Mesendoderm (in vitro differentiated cells): ENCODE measurements at regions not wholly inside any gene's neighbourhood (a gene's known extent, or its start where the extent isn't known, plus 50 kb on each side); places are given as distances from the start of the nearest gene placed in this dataset.

Experiments
- DNase-seq: peaks from one replicate; pipeline ENCODE4 v3.0.0; 2013
- H2AK5ac ChIP-seq: 2 replicates; pipeline ENCODE4 v1.6.1; 2013; ENCODE audit warnings: low read length, inconsistent platforms
- H2BK120ac ChIP-seq: 2 replicates; pipeline ENCODE4 v1.6.1; 2013; ENCODE audit warnings: low read depth, mild to moderate bottlenecking, low read length, moderate library complexity, mixed read lengths
- H2BK15ac ChIP-seq: replicated peaks from 2 replicates; pipeline ENCODE4 v1.6.1; 2013; ENCODE audit warnings: low read depth, mild to moderate bottlenecking, moderate library complexity
- H2BK5ac ChIP-seq: 2 replicates; pipeline ENCODE4 v1.6.1; 2013; ENCODE audit warnings: low read length, inconsistent platforms
- H3K18ac ChIP-seq: 2 replicates; pipeline ENCODE4 v1.6.1; 2013; ENCODE audit warnings: mild to moderate bottlenecking, low read length, mixed read lengths
- H3K23ac ChIP-seq: one replicate; pipeline ENCODE4 v1.6.1; 2013; ENCODE audit warnings: low read length
- H3K27ac ChIP-seq: 2 replicates; pipeline ENCODE4 v1.5.1; 2013; ENCODE audit warnings: low read depth, mild to moderate bottlenecking, inconsistent platforms, low read length, moderate library complexity
- H3K27me3 ChIP-seq: 2 replicates; pipeline ENCODE4 v1.6.1; 2013; ENCODE audit warnings: low read length, control low read depth, mild to moderate bottlenecking, inconsistent platforms; ENCODE audit not compliant: insufficient read depth, poor library complexity
- H3K36me3 ChIP-seq: 2 replicates; pipeline ENCODE4 v1.6.1; 2013; ENCODE audit warnings: low read length, inconsistent platforms; ENCODE audit not compliant: control insufficient read depth, insufficient read depth
- H3K4ac ChIP-seq: one replicate; pipeline ENCODE4 v1.6.1; 2013; ENCODE audit warnings: low read depth, mild to moderate bottlenecking, low read length, moderate library complexity
- H3K4me1 ChIP-seq: 2 replicates; pipeline ENCODE4 v1.6.1; 2013; ENCODE audit warnings: low read depth, low read length, inconsistent platforms; ENCODE audit not compliant: control insufficient read depth
- H3K4me2 ChIP-seq: 2 replicates; pipeline ENCODE4 v1.6.1; 2013; ENCODE audit warnings: low read length
- H3K4me3 ChIP-seq: 2 replicates; pipeline ENCODE4 v1.5.1; 2013; ENCODE audit warnings: mild to moderate bottlenecking, low read length
- H3K56ac ChIP-seq: one replicate; pipeline ENCODE4 v1.6.1; 2013; ENCODE audit warnings: low read length
- H3K79me1 ChIP-seq: 2 replicates; pipeline ENCODE4 v1.6.1; 2013; ENCODE audit warnings: low read length, inconsistent platforms
- H3K79me2 ChIP-seq: 2 replicates; pipeline ENCODE4 v1.6.1; 2013; ENCODE audit warnings: mild to moderate bottlenecking, low read length; ENCODE audit not compliant: control insufficient read depth, insufficient read depth
- H3K9ac ChIP-seq: 2 replicates; pipeline ENCODE4 v1.6.1; 2013; ENCODE audit warnings: low read length, inconsistent platforms
- H4K5ac ChIP-seq: one replicate; pipeline ENCODE4 v1.6.1; 2013; ENCODE audit warnings: low read length
- H4K8ac ChIP-seq: one replicate; pipeline ENCODE4 v1.6.1; 2013; ENCODE audit warnings: low read depth, mild to moderate bottlenecking, control low read depth, low read length, moderate library complexity
- WGBS: extraction: QIAGEN DNeasy Blood & Tissue Kit; methylation state at CpG from one replicate; pipeline ENCODE4 v1.1.7; 2013; ENCODE audit warnings: low lambda C conversion rate, missing lambda C conversion rate; ENCODE audit not compliant: insufficient coverage; ENCODE audit errors: extremely low coverage; 5-methylcytosine and 5-hydroxymethylcytosine counted together

DNA sequence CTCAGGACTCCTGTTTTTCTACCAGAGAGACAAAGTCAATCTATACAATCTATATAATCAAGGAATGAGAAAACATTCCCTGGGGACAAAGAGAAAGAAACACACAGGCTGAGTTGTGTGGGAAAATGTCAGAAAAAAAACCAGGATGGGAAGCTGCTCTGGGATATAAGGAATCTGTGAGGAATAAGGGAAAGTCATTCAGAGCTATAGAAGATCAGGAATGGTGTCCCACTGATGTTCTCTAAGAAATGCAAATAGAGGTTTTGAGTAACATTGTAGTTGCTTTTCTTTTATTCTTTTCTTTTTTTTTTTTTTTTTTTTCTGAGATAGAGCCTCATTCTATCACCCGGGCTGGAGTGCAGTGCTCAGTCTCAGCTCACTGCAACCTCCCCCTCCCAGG, 605.9 kb upstream of the KLF4 start:
- no peak overlapping the region for H2BK120ac ChIP-seq
- H2BK5ac ChIP-seq, result no peak overlapping the region
- H4K5ac ChIP-seq, result no peak overlapping the region
- no peak overlapping the region for H3K27ac ChIP-seq
- no peaks in the 10 kb centered on the region for H3K27me3 ChIP-seq
- no peak overlapping the region for H3K56ac ChIP-seq
- H3K79me2 ChIP-seq, result no peaks in the 10 kb centered on the region
- no peak overlapping the region for H3K4ac ChIP-seq
- DNase-seq, result no peak
- no peak overlapping the region for H4K8ac ChIP-seq
- H3K4me1 ChIP-seq, result no peaks in the 10 kb centered on the region
- no peak overlapping the region for H3K18ac ChIP-seq
- no peaks in the 10 kb centered on the region for H3K36me3 ChIP-seq
- no peak overlapping the region for H2AK5ac ChIP-seq
- H3K9ac ChIP-seq, result no peak overlapping the region
- no peak overlapping the region for H2BK15ac ChIP-seq
- H3K79me1 ChIP-seq, result no peaks in the 10 kb centered on the region
- no peak overlapping the region for H3K23ac ChIP-seq
- WGBS, result no CpG with 5 or more reads among the region's 1 CpG
- no peak overlapping the region for H3K4me2 ChIP-seq
- H3K4me3 ChIP-seq, result no peak overlapping the region

DNA sequence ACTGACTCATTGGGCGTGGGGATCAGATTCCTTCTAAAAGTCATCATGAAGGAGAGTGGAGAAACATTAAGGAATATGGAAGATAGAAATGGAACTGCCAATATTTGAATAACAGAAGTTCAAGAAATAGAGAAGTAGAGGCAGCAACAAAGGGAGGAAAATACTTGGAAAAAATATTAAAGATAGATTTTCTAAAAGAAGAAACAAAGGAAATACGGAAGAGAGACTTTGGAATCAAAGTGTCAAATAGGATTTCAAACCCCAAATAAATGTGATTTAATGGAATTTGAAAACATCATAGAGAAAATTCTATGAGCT, 605.1 kb upstream of the KLF4 start:
- Histone ChIP-seq H3K18ac (no peak overlapping the region), H3K4me2 (no peak overlapping the region), H3K23ac (no peak overlapping the region), H3K4me3 (no peak overlapping the region), H3K36me3 (no peaks in the 10 kb centered on the region), H3K79me2 (no peaks in the 10 kb centered on the region), H3K27me3 (no peaks in the 10 kb centered on the region), H2AK5ac (no peak overlapping the region), H3K79me1 (no peaks in the 10 kb centered on the region), H2BK15ac (no peak overlapping the region), H4K5ac (no peak overlapping the region), H2BK120ac (no peak overlapping the region), H3K4ac (no peak overlapping the region), H3K27ac (no peak overlapping the region), H3K9ac (no peak overlapping the region), H4K8ac (no peak overlapping the region), H3K56ac (no peak overlapping the region), H3K4me1 (no peaks in the 10 kb centered on the region), H2BK5ac (no peak overlapping the region)
- WGBS, result no CpG with 5 or more reads among the region's 2 CpGs
- DNase-seq, result no peak

DNA sequence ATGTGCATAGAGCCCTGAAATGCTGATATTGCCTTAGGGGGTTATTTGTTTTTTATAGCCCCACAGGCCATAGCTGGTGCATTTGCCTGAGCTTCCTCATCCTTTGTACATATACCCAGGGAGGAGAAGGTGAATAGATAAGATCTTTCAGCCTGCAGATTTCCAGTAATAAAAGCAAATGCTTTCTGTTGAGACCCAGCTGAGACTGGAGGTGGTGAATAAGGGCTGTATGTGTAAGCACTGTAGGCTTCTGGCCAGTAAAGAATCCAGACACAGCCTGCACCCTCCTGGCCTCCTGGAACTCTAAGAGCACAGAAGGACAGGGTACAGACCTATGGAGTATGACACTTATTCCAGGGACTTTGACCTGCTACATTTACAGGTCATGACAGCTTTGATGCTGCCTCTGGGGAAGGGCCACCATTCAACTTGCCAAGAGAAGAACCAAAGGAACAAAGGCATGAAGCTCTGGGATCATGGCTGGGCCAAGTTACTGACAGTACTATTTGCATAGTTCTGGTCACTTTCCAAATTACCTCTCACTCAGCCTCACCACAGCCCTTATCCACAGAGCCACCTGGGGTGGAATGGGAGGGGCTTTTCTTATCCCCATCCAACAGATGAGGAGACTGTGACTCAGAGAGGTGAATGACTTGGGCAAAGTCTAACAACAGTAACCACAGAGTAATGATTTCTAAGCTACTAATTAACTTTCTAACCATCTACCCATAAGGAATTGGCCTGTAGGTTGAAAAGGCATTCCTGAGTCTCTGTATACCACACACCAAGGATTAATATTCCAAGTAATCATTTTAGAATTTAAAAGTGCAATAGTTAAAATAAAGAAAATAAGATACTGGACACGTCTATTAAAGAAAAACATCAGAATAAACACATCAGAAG, 604.5 kb upstream of the KLF4 start:
- Histone ChIP-seq H3K18ac (no peak overlapping the region), H3K36me3 (no peaks in the 10 kb centered on the region), H3K4me3 (no peak overlapping the region), H2BK5ac (no peak overlapping the region), H3K4me1 (no peaks in the 10 kb centered on the region), H2BK120ac (no peak overlapping the region), H3K4me2 (no peak overlapping the region), H3K27me3 (no peaks in the 10 kb centered on the region), H4K5ac (no peak overlapping the region), H3K27ac (no peak overlapping the region), H4K8ac (no peak overlapping the region), H3K79me2 (no peaks in the 10 kb centered on the region), H3K9ac (no peak overlapping the region), H3K79me1 (no peaks in the 10 kb centered on the region), H3K23ac (no peak overlapping the region), H3K4ac (no peak overlapping the region), H2BK15ac (no peak overlapping the region), H3K56ac (no peak overlapping the region), H2AK5ac (no peak overlapping the region)
- DNase-seq, result no peak
- WGBS, result no CpG with 5 or more reads among the region's 1 CpG

DNA sequence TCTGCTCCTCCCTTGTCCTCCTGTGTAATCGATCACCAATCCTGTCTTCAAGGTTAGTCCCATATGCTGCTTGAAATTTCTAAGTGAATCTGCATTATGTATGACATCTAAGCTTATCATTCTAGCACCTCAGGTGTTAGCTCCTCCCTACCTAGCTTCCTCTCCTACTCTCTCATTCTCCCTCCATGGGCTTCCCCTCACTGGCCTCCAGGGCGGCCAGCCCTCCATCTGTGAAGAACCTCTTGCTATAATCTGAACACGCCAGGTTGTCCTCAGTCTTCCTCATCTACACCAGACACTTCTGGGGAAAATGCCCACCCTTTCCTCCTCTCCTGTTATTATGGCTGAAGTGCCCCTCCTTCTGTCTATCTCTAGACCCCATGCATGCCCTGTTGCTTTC, 599.3 kb upstream of the KLF4 start:
- H3K4me1 ChIP-seq, result no peaks in the 10 kb centered on the region
- no peaks in the 10 kb centered on the region for H3K79me2 ChIP-seq
- H2BK5ac ChIP-seq, result no peak overlapping the region
- H3K18ac ChIP-seq, result no peak overlapping the region
- no peak overlapping the region for H4K8ac ChIP-seq
- H2BK120ac ChIP-seq, result no peak overlapping the region
- H3K4me2 ChIP-seq, result no peak overlapping the region
- DNase-seq, result peak; percentile 27
- H3K56ac ChIP-seq, result no peak overlapping the region
- H3K9ac ChIP-seq, result no peak overlapping the region
- WGBS, result no CpG with 5 or more reads among the region's 3 CpGs
- H3K4me3 ChIP-seq, result no peak overlapping the region
- H4K5ac ChIP-seq, result no peak overlapping the region
- no peak overlapping the region for H3K4ac ChIP-seq
- no peaks in the 10 kb centered on the region for H3K79me1 ChIP-seq
- no peak overlapping the region for H2AK5ac ChIP-seq
- H3K36me3 ChIP-seq, result no peaks in the 10 kb centered on the region
- no peak overlapping the region for H3K27ac ChIP-seq
- no peaks in the 10 kb centered on the region for H3K27me3 ChIP-seq
- no peak overlapping the region for H3K23ac ChIP-seq
- no peak overlapping the region for H2BK15ac ChIP-seq

DNA sequence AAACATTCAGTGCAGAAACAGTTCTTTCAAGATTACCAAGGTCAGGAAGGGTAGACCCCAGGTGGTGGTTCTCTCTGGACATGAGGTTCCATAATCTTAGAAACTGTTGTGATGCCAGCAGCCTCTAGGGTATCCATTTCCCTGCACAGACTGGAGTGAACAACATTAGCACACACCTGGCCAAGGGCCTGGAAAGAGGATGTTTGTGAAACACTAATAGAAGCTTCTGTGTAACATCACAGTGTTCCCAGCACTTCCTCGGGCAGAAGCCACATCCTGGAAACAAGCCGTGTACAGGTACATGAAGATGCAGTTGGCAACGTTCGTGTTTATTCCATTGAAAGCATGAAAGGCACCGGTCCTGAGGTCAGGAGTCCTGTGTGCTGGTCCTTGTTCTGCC, 598.2 kb upstream of the KLF4 start:
- Histone ChIP-seq H3K18ac (no peak overlapping the region), H2BK15ac (no peak overlapping the region), H4K5ac (no peak overlapping the region), H3K79me2 (no peaks in the 10 kb centered on the region), H3K4me1 (no peaks in the 10 kb centered on the region), H3K9ac (no peak overlapping the region), H3K56ac (no peak overlapping the region), H3K4me2 (no peak overlapping the region), H3K79me1 (no peaks in the 10 kb centered on the region), H3K4ac (no peak overlapping the region), H3K23ac (no peak overlapping the region), H3K4me3 (no peak overlapping the region), H3K27ac (no peak overlapping the region), H3K27me3 (no peaks in the 10 kb centered on the region), H3K36me3 (no peaks in the 10 kb centered on the region), H4K8ac (no peak overlapping the region), H2BK120ac (no peak overlapping the region), H2BK5ac (no peak overlapping the region), H2AK5ac (no peak overlapping the region)
- no peak for DNase-seq
- no CpG with 5 or more reads among the region's 5 CpGs for WGBS

DNA sequence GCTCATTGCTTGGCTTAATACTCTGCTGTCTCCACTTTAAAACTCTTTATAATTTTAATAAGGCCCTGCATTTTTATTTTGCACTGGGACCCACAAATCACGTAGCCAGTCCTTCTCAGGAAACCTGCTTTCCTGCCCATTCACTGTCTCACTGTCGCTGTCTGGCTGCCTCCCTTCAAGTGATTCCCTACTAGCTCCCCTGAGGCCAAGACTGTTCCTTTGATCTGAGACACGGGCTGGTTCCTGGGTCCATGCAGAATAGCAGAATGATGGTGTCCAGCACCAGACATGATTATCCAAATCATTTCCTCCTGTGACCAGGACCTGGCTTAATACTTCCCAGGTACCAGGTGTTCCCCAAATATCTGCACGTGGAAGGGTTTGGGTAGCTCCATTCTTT, 597.1 kb upstream of the KLF4 start:
- H3K36me3 ChIP-seq, result no peaks in the 10 kb centered on the region
- no peaks in the 10 kb centered on the region for H3K4me1 ChIP-seq
- no peak overlapping the region for H3K18ac ChIP-seq
- no peak overlapping the region for H3K56ac ChIP-seq
- no CpG with 5 or more reads among the region's 4 CpGs for WGBS
- no peak overlapping the region for H4K8ac ChIP-seq
- DNase-seq, result no peak
- no peak overlapping the region for H3K4ac ChIP-seq
- H3K79me1 ChIP-seq, result no peaks in the 10 kb centered on the region
- no peak overlapping the region for H2BK120ac ChIP-seq
- no peak overlapping the region for H4K5ac ChIP-seq
- H3K4me3 ChIP-seq, result no peak overlapping the region
- H3K4me2 ChIP-seq, result no peak overlapping the region
- no peak overlapping the region for H2AK5ac ChIP-seq
- no peak overlapping the region for H3K9ac ChIP-seq
- no peak overlapping the region for H3K23ac ChIP-seq
- no peaks in the 10 kb centered on the region for H3K79me2 ChIP-seq
- H3K27me3 ChIP-seq, result no peaks in the 10 kb centered on the region
- H3K27ac ChIP-seq, result no peak overlapping the region
- no peak overlapping the region for H2BK5ac ChIP-seq
- no peak overlapping the region for H2BK15ac ChIP-seq
